GM18499 (cell line): ENCODE measurements at regions not wholly inside any gene's neighbourhood (a gene's known extent, or its start where the extent isn't known, plus 50 kb on each side); places are given as distances from the start of the nearest gene placed in this dataset.

Experiments
- ATAC-seq: cut with Tn5 transposase; IDR thresholded peaks from one replicate; pipeline ENCODE4 v1.9.1; 2021; ENCODE audit warnings: moderate number of reproducible peaks; ENCODE audit not compliant: insufficient read depth, unreplicated experiment

DNA sequence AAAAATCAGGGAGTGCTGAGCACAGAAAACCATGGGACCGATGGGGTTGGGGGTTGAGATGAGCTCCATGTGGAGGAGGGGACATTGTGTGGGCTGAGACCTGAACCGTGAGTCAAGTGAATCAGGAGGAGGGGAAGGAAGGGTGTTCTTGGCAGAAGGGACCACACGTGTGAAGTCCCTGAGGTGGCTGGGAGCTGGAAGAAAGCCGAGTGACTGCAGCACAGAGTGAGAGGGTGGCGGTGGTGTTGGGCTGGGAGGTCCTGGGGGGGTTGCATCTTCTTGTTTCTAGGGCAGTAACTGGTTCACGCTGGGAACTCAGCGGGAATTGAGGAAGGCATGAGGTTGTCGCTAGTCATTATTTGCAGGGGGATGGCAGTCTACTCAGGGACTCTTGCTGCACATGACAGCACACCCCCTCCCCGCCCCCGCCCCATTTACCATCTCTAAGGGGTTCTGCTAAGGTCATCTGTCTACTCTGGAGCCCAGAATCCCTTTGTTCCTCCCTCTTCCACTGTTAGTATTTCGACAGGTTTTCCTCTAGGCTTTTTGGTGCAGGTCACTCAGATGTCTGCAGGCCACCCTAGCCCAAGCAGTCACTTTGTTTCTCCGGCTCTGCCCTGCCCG, 254.3 kb downstream of the TLE3 start:
- ATAC-seq = no peak

DNA sequence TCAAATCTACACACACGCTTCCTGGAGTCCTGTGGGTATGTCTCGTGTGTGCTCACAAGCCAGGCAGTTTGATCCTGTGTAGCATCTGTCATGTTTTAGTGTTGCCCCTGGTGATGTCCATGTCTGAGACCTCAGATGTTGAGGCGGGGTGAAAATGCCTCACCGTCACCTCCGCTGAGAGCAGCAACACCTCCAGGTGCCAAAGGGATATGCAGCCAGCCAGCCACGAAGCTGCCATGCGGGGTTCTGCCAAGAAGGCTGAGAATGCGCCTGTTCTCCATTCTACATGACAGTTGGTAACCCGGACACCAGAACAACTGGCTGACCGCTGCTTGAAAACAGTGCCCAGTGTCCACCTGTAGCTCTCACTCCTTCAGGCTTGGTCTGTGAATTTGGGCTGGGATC, 253.8 kb downstream of the TLE3 start:
- no peak for ATAC-seq

DNA sequence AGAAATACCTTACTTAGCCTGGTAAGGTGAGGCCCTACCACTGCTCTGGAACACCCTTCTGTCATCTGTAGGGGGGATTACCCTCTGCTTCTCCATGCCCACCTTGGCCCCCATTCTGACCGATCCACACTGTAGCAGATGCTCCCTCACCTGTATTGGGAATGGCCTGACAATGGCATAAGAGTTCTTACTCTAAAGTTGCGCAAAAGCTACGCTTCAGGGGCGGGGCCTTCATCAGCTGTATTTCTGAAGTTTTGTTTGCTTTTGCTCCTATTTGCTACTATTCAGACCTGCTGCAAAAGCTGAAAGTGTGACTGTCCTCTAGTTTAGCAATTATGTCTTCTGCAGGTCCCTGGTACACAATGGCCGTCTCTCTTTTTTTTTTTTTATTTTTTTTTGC, 252.6 kb downstream of the TLE3 start:
- ATAC-seq = no peak

DNA sequence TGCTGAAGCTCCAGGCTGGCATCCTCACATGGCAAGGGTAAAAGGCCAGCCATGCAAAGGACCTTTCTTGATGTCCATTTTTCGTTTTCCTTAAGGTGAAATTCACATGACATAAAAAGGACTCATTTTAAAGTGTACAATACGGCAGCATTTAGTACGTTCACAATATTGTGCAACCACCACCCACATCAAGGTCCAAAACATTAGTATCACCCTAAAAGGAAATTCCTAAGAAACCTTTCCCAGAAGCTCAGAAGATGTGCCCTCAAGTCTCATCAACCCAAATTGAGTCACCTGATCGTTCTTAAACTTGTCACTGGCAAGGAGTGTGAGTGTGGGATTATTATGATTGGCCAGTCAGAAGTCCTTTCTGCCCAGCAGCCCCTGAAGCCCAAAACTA, 250.1 kb downstream of the TLE3 start:
- no peak for ATAC-seq

DNA sequence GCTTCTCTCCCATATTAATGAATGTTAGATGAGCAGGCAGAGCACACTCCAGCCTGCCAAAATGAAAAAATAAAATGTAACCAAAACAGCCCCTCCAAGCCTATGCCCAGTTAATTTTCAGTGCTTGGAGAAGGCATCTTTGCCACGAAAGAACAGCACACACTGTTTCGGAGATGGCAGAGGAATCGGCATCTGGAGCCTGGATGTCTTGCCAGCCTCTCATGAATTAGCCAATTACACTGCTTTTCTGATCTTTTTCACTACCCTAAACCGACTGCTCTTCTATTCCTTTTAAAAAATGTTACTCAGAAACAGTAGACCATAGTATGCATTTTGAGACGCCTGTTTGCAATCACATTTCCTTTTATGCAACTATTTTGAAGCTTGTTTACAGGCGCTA, 249.6 kb downstream of the TLE3 start:
- ATAC-seq = no peak

DNA sequence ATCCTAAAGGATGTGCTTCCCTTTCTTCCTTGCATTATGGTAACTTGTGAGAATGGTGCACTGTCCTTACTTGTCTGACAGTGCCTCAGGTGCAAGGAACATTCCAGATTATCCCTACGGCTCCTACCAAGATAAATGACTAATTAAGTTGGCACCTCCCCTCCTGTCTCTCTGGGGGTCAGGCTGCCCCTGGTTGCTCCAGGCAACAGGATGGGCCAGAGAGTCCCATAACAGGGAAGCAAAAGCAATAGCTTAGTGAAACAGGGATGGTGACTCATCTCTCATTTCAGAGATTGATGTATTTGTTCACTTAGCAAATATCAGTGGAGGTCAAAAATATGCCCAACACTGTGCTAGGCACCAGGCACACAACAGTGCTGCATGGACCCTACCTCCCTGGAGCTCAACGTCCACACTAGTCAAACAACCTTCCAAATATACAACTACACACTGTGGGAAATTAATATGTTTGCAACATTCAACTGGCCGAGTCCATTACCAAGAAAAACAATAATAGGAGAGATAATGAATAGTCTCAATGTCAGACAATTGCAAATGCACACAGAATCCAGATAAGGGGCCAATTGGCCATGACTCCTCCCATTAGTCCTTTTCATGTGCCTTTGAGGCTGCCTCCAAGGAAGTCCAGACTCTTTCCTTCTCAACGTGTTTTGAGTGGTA, 249.0 kb downstream of the TLE3 start:
- ATAC-seq = no peak

DNA sequence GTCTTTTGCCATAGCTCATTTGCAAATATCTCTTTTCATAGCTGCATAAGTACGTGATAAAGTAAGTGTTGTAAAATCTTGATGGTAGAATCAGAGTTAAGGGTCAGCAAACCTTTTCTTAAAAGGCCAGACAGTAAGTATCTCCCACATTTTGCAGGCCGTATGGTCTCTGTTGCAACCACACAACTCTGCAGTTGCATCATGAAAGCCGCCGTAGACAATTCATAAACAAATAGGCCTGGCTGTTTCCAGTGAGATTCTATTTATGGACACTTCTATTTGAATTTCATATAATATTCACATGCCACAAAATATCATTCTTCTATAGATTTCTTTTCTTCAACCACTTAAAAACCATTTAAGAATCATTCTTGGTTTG, 248.5 kb downstream of the TLE3 start:
- no peak for ATAC-seq

DNA sequence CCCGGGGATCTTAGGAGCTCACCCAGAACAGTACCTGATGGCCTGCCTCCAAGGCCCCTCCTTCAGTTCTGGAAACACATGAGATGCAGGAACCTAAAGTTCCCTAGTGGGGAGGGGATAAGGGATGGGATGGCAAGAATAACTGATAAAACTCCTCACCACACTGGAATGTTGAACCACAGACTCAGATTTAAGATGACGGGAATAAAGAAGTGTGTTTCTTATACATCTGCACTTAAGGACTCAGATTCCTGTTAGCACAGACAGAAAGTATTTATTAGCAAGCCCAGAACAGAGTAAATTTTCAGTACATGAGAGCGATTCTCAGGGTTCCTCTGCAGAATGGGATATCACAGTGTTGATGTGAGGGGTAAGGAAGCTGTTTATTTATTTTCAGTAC, 245.2 kb downstream of the TLE3 start:
- ATAC-seq = no peak

DNA sequence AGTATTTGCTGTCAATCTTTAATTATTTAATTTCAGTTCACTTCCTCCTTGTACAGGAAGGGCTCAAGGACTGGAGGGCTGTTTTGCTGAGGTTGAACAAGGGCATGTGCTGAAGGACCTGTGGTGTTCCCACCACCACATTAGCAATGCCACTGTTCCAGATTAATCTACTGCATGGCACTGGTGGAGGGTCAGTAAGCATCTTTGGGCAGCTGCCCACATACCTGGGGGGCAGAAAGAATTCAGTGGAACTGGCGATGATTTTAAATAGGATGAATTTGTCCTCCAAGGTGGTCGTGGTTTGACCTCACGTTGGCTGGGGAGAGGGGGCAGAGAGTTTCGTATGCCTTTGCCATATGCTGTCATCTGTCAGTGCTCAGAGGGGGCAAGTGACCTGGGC, 244.8 kb downstream of the TLE3 start:
- no peak for ATAC-seq

DNA sequence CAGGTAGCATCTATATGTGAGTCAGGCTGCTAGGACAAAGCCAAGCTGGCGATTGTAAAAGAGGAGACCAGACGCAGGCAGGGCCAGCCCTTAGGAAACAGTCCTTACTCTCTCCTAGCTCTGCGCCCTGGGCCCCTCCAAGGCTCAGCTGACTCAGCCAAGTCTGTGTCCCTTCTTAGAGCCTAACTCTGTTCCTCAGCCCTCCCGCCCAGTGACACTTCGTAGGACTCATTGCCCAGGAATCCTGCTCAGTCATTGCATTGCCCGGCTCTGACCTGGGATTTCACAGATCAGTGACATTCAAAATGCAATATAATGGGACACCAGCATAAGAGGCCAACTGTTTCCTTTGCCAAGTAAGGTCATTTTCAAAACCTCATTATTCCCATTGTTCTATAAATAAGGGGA, 244.2 kb downstream of the TLE3 start:
- no peak for ATAC-seq

DNA sequence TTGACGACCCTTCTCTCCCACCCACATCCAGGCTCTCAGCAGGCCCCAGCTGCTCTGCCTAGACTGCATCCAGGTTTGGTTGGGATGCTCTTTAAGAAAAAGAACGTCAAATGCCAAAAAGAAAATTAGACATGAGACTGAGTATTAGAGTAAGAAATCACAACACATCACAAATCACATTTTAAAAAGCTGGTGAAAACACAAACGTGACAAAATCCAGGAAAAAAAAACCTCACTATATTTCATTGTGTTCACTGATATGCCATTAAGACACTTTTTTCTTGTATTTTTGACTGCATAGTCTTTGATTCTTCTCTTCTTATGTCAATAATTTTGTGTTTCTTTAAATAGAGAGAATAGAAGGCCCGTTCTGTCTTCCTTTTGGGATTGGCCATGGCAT, 243.7 kb downstream of the TLE3 start:
- ATAC-seq = no peak

DNA sequence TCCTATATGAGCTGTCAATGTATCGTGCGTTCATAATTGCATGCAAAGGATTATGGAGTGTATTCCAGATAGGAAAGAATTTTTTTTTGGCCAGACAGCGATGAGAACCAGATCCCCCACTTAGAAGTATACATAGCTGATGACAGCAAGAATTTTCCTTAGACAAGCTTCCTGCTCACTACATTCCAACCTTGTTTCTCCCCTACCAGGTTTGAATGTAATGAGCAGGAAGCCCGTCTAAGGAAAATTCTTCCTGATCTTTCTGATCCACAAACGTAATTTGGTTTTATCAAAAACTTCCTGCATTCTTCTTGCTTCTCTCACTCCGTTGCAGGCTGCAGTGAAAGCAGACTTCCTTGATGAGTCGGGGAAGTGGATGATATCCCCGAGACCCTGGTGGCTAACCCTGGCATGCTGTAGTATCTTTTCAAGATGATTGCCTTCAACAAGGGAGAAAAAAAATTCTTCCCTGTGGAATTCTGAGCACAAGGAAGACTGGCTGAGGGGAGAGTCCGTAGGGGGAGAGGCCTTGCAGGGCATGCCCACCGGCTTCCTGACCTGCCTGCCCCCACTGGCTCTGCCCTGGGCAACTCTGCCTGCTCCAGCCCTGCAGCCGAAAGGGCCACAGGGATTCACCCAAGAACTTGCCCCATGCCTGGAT, 243.1 kb downstream of the TLE3 start:
- no peak for ATAC-seq

DNA sequence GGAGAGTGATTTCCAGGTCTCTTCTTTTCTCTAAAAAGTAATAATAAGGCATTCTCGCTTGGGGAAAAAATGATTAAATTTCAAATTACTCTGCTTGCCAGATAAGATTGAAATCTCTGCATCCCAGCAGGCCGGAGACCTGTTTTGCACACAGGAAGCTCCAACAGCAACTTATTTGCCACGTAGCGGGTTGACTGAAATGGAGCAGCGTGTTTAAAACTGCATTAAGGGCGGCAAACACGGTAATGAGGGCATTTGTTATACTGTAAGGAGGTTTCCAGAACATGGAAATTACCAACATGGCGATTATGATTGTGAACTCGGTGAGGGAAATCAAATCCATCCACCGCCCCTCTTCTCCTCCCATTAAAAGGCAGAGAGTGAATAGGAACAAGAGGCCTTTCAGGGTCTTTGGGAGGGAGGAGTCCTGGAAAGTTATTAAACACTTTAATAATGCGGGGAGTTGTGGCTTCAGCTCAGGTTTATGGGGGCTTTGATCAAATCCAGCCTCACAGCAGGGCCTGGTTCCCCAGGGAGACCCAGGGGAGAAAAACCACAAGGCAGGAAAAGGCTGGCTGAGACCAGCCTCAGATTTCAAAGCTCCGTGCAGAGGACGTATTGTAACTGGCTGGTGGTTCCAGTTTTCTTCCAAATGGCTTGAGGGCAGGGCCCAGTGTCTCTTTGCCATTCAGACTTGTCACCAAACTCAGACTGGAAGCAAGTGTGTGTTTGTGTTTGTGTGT, 242.3 kb downstream of the TLE3 start:
- no peak for ATAC-seq

DNA sequence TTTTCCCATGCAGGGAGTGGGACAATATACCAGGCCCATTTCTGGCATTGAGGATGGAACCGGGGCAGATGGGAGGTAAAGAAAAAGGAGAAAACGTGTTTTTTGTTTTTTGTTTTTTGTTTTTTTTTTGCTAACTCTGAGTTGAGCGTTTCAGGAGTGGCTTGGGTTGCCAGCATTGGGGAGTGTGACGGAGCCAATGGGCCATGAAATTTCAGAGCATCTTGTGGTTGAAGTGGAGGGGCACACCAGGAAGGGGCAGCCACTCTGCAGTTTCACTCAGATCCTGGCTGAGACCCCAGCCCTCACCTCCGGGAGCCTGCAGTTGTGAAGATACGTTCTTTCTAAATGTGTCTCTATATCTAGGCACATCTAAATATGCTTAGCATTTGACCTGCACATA, 240.5 kb downstream of the TLE3 start:
- ATAC-seq = no peak

DNA sequence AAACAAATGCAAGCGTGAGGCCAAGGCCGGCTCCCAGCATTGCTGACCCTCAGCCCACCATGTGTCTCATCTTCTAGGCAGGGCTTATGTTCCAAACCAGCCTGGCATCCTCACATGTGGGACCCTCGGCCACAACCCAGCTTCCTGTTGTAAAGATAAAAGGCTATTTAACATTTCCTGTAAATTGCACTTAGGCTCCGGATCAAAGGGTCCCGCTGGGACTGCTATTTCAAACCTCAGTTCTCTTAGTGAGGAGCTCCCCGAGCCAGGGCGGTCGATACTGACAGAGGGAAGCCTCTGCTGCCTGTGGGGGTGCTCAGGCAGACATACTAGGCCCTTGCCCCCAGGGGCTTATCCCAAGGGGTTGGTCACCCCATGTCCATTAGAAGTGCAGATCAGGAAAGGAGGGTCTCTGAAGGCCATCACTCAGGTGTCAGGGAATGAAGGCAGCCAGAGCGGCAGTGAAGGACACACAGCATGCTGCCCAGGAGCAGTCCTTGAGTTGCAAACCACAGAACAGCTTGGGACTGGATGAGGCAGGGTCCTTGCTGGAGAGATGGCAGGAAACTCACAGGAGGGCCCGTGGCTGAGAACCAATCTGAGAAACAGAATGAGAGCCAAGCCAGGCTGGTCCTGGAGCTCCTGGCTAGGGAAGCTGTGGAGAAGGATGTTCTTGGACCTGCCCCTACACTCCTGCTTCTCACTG, 239.9 kb downstream of the TLE3 start:
- no peak for ATAC-seq

DNA sequence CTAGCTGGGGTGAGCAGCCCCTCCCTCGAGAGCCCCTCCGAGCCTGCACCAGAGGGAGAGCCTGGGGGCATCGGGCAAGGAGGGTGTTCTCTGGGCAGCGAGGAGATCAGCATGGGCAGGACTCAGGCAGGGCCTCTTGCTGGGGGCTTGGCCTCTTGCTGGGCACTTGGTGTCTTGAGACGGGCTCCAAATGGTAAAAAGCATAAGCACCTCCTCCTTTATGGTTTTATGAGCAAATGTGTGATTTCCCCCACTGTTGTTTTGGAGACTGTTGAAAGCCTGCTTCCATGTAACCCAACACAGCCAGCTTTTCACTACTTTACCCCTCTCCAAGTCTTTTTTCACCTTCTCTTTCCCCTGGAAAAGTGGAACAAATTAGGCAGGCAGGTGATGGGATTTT, 239.3 kb downstream of the TLE3 start:
- no peak for ATAC-seq

DNA sequence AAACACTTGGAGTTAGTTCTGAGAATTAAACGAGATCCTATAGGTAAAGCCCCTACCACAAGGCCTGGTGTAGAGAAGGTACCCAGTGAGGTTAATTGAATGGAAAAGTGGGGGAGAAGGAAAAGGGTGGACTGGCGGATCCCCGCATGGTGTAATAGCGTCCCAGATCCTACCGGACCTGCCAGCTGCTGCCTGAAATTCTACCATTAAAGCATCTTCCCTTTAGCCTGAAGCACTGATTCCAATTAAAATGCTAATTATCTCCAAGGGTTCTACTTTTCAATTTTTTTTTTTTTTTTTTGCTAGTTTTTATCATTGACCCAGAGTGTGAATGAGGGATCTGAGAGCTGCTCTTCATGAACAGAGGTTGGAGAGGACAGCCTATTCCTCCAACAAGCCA, 237.9 kb downstream of the TLE3 start:
- no peak for ATAC-seq

DNA sequence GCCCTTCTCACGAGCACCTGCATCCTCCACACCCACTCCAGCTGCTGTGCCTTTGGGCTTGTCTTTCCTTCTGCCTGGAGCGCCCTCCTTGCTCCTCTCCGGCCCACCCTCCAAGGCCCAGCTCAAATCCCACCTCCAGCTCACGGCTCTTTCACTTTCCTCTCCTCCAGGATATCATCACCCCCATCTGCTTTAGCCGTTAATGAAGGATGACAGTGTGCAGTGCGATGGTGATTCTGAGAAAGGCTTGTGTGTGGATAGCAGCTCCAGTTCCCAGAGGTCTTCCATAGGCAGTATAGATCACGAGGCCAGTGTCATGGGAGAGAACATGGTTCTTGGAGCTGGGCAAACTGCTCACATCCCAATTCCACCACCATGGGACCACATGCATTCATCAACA, 237.4 kb downstream of the TLE3 start:
- no peak for ATAC-seq

DNA sequence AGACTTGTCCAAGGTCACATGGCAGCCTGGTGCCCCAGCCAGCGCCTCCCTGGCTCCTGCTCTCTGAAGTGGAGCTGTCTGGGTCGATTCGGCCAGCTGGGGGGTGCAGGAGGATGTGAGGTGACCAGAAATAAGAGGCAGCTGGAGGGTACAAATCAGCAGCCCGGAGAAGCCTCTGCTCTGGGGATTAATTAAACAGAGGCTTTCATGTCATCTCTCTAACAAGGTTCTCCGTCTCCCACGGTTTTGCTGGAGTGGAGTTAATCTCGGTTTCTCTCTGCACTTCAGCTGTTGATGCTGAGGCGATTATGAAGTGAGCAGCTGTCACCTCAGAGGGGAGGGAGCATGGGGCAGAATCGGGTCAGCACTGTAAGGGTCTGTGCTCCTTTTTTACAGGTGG, 236.8 kb downstream of the TLE3 start:
- no peak for ATAC-seq

DNA sequence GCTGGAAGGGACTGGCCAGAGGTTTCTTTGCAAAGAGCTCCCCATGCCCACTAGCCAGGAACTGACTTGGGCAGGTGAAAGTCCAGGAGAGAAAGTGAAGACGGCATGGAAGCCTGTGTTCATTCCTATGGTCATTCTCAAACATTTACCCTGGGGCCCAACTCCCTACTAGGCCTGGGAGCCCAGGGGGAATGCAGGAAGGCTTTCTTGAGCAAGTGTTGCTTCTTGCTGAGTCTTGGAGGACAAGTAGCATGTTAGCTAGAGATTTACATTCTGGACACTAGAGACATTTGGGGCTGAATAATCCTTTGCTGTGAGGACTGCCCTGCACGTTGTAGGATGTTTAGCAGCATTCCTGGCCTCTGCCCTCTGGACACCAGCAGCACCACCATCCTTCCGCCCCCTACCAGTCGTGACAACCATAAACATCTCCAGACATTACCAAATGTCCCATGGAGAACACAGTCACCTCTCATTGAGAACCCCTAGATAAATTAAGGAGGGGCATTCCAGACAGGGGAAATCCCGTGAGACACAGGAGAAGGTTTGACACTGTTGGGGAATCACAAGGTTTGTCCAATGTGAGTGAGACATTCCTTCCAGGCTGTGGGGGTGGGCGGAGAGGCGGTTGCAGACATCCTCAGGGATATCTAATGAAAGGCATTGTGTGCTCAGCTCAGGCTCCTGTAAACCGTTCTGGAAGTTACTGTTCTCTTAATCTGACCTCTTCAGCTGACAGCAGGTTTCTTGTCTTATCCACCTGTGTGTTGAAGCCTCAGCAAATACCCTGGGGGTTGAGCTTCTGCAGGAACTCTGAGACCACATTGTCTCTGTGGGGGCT, 236.2 kb downstream of the TLE3 start:
- no peak for ATAC-seq
